Stimulated activated CD4-positive, alpha-beta T cell treated with anti-CD3 and anti-CD28 coated beads, TNF-alpha, amount 100 ng/mL, for 48 hours (primary cell): ENCODE measurements at regions not wholly inside any gene's neighbourhood (a gene's known extent, or its start where the extent isn't known, plus 50 kb on each side); places are given as distances from the start of the nearest gene placed in this dataset.

Experiments
- DNase-seq, 3 donors: peaks; one replicate each; pipeline ENCODE4 v3.0.0-alpha.2; 2020; ENCODE audit warnings: low read depth in 3 of 3

- DNase-seq: no peak
Measured at GRCh38 chr10:10542477-10542876, 475.2 kb upstream of the CELF2 start.

GRCh38 chr10:10544890-10545289 lies 472.8 kb upstream of the CELF2 start:
- no peak for DNase-seq

- DNase-seq: no peak
Measured at GRCh38 chr10:10545771-10546170, 471.9 kb upstream of the CELF2 start.

GRCh38 chr10:10551596-10552301 lies 465.9 kb upstream of the CELF2 start:
- no peak for DNase-seq

GRCh38 chr10:10552948-10553347 lies 464.7 kb upstream of the CELF2 start:
- no peak for DNase-seq

- no peak for DNase-seq
Measured at GRCh38 chr10:10564081-10564794, 453.4 kb upstream of the CELF2 start.

GRCh38 chr10:10576937-10577336 lies 440.7 kb upstream of the CELF2 start:
- DNase-seq: no peak

GRCh38 chr10:10579709-10580108 lies 438.0 kb upstream of the CELF2 start:
- no peak for DNase-seq

GRCh38 chr10:10584161-10584560 lies 433.5 kb upstream of the CELF2 start:
- no peak for DNase-seq

- DNase-seq: no peak
Measured at GRCh38 chr10:10587744-10588393, 429.8 kb upstream of the CELF2 start.

GRCh38 chr10:10589540-10590303 lies 427.9 kb upstream of the CELF2 start:
- peak; percentile 1 to 16 (median 2) for DNase-seq

- DNase-seq: no peak
Measured at GRCh38 chr10:10591715-10592341, 425.8 kb upstream of the CELF2 start.

- DNase-seq: no peak
Measured at GRCh38 chr10:10596256-10596655, 421.4 kb upstream of the CELF2 start.

- no peak for DNase-seq
Measured at GRCh38 chr10:10598297-10598696, 419.4 kb upstream of the CELF2 start.

- no peak for DNase-seq
Measured at GRCh38 chr10:10600004-10600403, 417.7 kb upstream of the CELF2 start.

- no peak for DNase-seq
Measured at GRCh38 chr10:10605551-10606081, 412.1 kb upstream of the CELF2 start.

- DNase-seq: no peak
Measured at GRCh38 chr10:10609379-10609955, 408.2 kb upstream of the CELF2 start.

- no peak for DNase-seq
Measured at GRCh38 chr10:10610171-10610570, 407.5 kb upstream of the CELF2 start.

- DNase-seq: no peak
Measured at GRCh38 chr10:10612151-10612550, 405.5 kb upstream of the CELF2 start.

GRCh38 chr10:10613656-10614244 lies 403.9 kb upstream of the CELF2 start:
- DNase-seq: no peak

GRCh38 chr10:10617686-10618085 lies 400.0 kb upstream of the CELF2 start:
- DNase-seq: no peak
